B cell (primary cell): ENCODE measurements at regions not wholly inside any gene's neighbourhood (a gene's known extent, or its start where the extent isn't known, plus 50 kb on each side); places are given as distances from the start of the nearest gene placed in this dataset.

Experiments
- ATAC-seq: fragments of 200-7000 bp; cut with Tn5 transposase; one replicate; pipeline ENCODE4 v1.10.0; 2021; ENCODE audit warnings: low read depth, mild to moderate bottlenecking, moderate number of reproducible peaks, moderate library complexity
- CTCF ChIA-PET: fragments of 350-600 bp; sonication (Branson Sonifier 250); formaldehyde crosslinking; loops from one replicate; lab custom pipeline; 2021; ENCODE audit warnings: antibody characterized with exemption, inconsistent platforms; lab: Charles Lee
- POLR2A ChIA-PET: fragments of 350-600 bp; sonication (Branson Sonifier 250); formaldehyde crosslinking; loops from one replicate; lab custom pipeline; 2021; ENCODE audit warnings: antibody characterized with exemption; lab: Charles Lee
- DNase-seq: peaks from one replicate; pipeline ENCODE4 v3.0.0; 2013
- H2AFZ ChIP-seq: 2 replicates; pipeline ENCODE4 v1.6.1; 2012; ENCODE audit warnings: mild to moderate bottlenecking, low read depth, low read length; ENCODE audit not compliant: insufficient read depth, poor library complexity, severe bottlenecking
- H3K27ac ChIP-seq, 2 donors: 1 replicate in 1 of 2; 2 replicates in 1 of 2; pipeline ENCODE4 v1.5.1; 2012 to 2013; ENCODE audit warnings: low read length in 2 of 2, mild to moderate bottlenecking in 2 of 2, moderate library complexity in 1 of 2
- H3K27me3 ChIP-seq, 4 experiments: fragments of 200-600 bp in 1 of 4; sonication (generic) in 1 of 4; replicated peaks in 1 of 4; 1 replicate in 2 of 4; 2 replicates in 2 of 4; pipeline versions ENCODE4 v1.6.1 to v1.7.0; 2013 to 2016; ENCODE audit warnings: low read length in 3 of 4, mild to moderate bottlenecking in 2 of 4, mixed read lengths in 1 of 4, moderate library complexity in 1 of 4; ENCODE audit not compliant: insufficient read depth in 4 of 4, control insufficient read depth in 3 of 4; ENCODE audit errors: control extremely low read depth in 1 of 4
- H3K36me3 ChIP-seq, 2 experiments: replicated peaks in 1 of 2; 1 replicate in 1 of 2; 2 replicates in 1 of 2; pipeline versions ENCODE4 v1.6.1 to v1.7.1; 2013; ENCODE audit warnings: low read length in 1 of 2; ENCODE audit not compliant: insufficient read depth in 2 of 2, control insufficient read depth in 1 of 2; ENCODE audit errors: control extremely low read depth in 1 of 2, extremely low read depth in 1 of 2
- H3K4me1 ChIP-seq, 2 donors: fragments of 200-600 bp in 1 of 2; sonication (generic) in 1 of 2; 1 replicate in 1 of 2; 2 replicates in 1 of 2; pipeline versions ENCODE4 v1.5.1 to v1.6.1; 2013 to 2017; ENCODE audit warnings: low read length in 2 of 2; ENCODE audit not compliant: control insufficient read depth in 2 of 2, insufficient read depth in 2 of 2
- H3K4me2 ChIP-seq: replicated peaks from 2 replicates; pipeline ENCODE3; 2012; ENCODE audit warnings: mild to moderate bottlenecking, low read depth, low read length; ENCODE audit not compliant: poor library complexity, severe bottlenecking
- H3K4me3 ChIP-seq, 5 experiments: fragments of 200-600 bp in 1 of 5; sonication (generic) in 1 of 5; 1 replicate in 3 of 5; 2 replicates in 2 of 5; pipeline versions ENCODE4 v1.5.1 to v1.7.0; 2011 to 2016; ENCODE audit warnings: low read length in 4 of 5, mild to moderate bottlenecking in 4 of 5, low read depth in 2 of 5, control low read depth in 1 of 5, moderate library complexity in 1 of 5; ENCODE audit not compliant: insufficient read depth in 1 of 5; ENCODE audit errors: control extremely low read depth in 1 of 5, extremely low read depth in 1 of 5
- H3K79me2 ChIP-seq: fragments of 200-600 bp; sonication (generic); one replicate; pipeline ENCODE4 v1.6.0; 2016; ENCODE audit warnings: low read length; ENCODE audit not compliant: control insufficient read depth, insufficient read depth
- H3K9ac ChIP-seq: fragments of 200-600 bp; sonication (generic); 2 replicates; pipeline ENCODE4 v1.6.1; 2017; ENCODE audit warnings: mild to moderate bottlenecking, low read length, moderate library complexity
- H3K9me3 ChIP-seq, 3 donors: one replicate each; pipeline versions ENCODE4 v1.6.1 to v1.7.1; 2013; ENCODE audit warnings: low read length in 2 of 3; ENCODE audit not compliant: control insufficient read depth in 2 of 3, insufficient read depth in 1 of 3; ENCODE audit errors: control extremely low read depth in 1 of 3
- H4K20me1 ChIP-seq: 2 replicates; pipeline ENCODE4 v1.6.0; 2012; ENCODE audit warnings: mild to moderate bottlenecking, low read length; ENCODE audit not compliant: insufficient read depth, control insufficient read depth, poor library complexity, severe bottlenecking
- H3K27ac Mint-ChIP-seq: one replicate; pipeline ENCODE4 v1.8.0; 2021; ENCODE audit warnings: mixed read lengths
- H3K27me3 Mint-ChIP-seq: one replicate; pipeline ENCODE4 v1.8.0; 2021; ENCODE audit warnings: mixed read lengths
- H3K4me1 Mint-ChIP-seq: one replicate; pipeline ENCODE4 v1.8.0; 2021; ENCODE audit warnings: mixed read lengths
- H3K4me3 Mint-ChIP-seq: one replicate; pipeline ENCODE4 v1.8.0; 2021; ENCODE audit warnings: mixed read lengths
- H3K9me3 Mint-ChIP-seq: one replicate; pipeline ENCODE4 v1.8.0; 2022; ENCODE audit warnings: mixed read lengths; ENCODE audit not compliant: insufficient read depth
- EZH2 ChIP-seq: IDR thresholded peaks from 2 replicates; pipeline ENCODE4 v1.6.1; 2012; ENCODE audit warnings: borderline replicate concordance, low read depth, mild to moderate bottlenecking, moderate library complexity, low read length; ENCODE audit not compliant: insufficient read depth, poor library complexity, severe bottlenecking
- WGBS: methylation state at CpG from one replicate; pipeline ENCODE4 v1.1.5; 2013; ENCODE audit warnings: missing lambda C conversion rate; ENCODE audit not compliant: insufficient coverage; 5-methylcytosine and 5-hydroxymethylcytosine counted together
- intact Hi-C: fragments of 100-400 bp; cut with micrococcal nuclease; formaldehyde crosslinking; loops from one replicate; pipeline ENCODE4 v1.10.0; 2022
- TF ChIP-seq, protein P1 (sequence below): fragments of 200-600 bp; IDR thresholded peaks from one replicate; pipeline ENCODE4 v1.8.0; 2022; ENCODE audit warnings: antibody characterized with exemption, mild to moderate bottlenecking

DNA sequence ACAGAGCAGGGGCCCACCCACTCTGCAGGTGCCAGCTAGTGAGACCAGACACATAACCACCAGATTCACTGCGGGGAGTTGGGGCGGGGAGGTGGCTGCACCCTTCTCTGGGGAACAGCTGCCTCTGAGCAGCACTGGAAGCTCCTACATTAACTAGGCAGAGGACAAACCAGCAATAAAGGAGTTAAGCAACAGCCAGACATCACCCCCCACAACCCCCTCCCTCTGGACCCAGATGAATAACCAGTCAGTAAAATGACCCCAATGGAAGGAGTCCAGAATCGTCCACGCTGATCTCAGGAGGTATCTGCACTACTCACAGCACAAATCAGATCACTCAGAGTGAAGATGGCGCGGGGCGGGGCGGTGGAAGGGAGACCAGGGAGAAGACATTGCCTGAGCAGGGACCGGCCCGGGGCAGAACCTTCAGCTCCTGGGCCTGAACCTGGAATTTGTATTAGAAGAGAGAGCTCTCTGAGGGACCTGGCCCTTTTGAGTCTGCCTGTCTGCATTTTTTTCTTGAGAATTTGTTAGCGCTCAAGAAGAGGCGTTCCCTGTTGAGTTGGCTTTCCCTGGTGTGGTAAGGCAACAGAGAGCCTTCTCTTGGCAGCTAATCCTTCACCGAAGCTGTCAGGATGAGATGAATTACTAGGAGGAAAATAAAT, 125.5 kb upstream of the NCAM1 start:
- no peaks in the 10 kb centered on the region for H3K4me1 ChIP-seq
- H2AFZ ChIP-seq: no peak overlapping the region
- H3K27me3 ChIP-seq: no peaks in the 10 kb centered on the region
- no peaks in the 10 kb centered on the region for H3K36me3 ChIP-seq
- CTCF ChIA-PET: no interaction called here
- H3K27me3 Mint-ChIP-seq: peaks cover 3% of the 10 kb centered on the region
- no peak overlapping the region for H3K9ac ChIP-seq
- no peak overlapping the region for H3K4me2 ChIP-seq
- no peak overlapping the region for H3K27ac ChIP-seq
- ATAC-seq (no peak), DNase-seq (no peak)
- H4K20me1 ChIP-seq: no peaks in the 10 kb centered on the region
- TF ChIP-seq EZH2: no peak
- TF ChIP-seq, protein P1, sequence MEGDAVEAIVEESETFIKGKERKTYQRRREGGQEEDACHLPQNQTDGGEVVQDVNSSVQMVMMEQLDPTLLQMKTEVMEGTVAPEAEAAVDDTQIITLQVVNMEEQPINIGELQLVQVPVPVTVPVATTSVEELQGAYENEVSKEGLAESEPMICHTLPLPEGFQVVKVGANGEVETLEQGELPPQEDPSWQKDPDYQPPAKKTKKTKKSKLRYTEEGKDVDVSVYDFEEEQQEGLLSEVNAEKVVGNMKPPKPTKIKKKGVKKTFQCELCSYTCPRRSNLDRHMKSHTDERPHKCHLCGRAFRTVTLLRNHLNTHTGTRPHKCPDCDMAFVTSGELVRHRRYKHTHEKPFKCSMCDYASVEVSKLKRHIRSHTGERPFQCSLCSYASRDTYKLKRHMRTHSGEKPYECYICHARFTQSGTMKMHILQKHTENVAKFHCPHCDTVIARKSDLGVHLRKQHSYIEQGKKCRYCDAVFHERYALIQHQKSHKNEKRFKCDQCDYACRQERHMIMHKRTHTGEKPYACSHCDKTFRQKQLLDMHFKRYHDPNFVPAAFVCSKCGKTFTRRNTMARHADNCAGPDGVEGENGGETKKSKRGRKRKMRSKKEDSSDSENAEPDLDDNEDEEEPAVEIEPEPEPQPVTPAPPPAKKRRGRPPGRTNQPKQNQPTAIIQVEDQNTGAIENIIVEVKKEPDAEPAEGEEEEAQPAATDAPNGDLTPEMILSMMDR: no peak
- 93% methylated on average over 12 of the region's 13 CpGs for WGBS
- H3K9me3 ChIP-seq: peaks cover 0 to 4% (median 0%) of the 10 kb centered on the region in 3 donors
- H3K4me3 ChIP-seq: no peak overlapping the region
- POLR2A ChIA-PET: no interaction called here
- no peaks in the 10 kb centered on the region for H3K4me1 Mint-ChIP-seq
- no peak overlapping the region for H3K4me3 Mint-ChIP-seq
- intact Hi-C loops: no loop called here
- H3K27ac Mint-ChIP-seq: no peak overlapping the region
- H3K9me3 Mint-ChIP-seq: no peaks in the 10 kb centered on the region
- no peaks in the 10 kb centered on the region for H3K79me2 ChIP-seq

DNA sequence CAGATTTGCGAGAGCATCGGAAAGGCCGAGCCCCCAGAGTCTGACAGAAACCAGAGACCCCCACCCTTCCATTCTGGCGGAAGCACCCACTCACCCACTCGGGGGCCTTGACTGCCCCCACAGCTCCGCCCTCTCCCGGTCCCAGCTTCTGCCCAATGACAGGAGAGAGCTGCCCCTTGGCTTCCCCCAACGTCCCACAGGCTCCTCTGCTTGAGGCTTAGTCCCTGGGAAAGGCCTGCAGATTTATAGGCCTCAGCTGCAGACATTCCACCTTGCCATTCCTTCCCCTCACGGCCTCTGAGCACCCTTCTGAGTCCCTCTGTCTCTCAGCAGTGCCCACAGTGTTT, 125.0 kb upstream of the NCAM1 start:
- H3K9ac ChIP-seq: no peak overlapping the region
- CTCF ChIA-PET: no interaction called here
- Mint-ChIP-seq H3K4me1 (no peaks in the 10 kb centered on the region), H3K27ac (no peak overlapping the region), H3K27me3 (peaks cover 3% of the 10 kb centered on the region), H3K9me3 (no peaks in the 10 kb centered on the region), H3K4me3 (no peak overlapping the region)
- DNase-seq: no peak
- WGBS: 89% methylated on average over 9 of the region's 9 CpGs
- POLR2A ChIA-PET: no interaction called here
- H3K9me3 ChIP-seq: peaks cover 0 to 4% (median 0%) of the 10 kb centered on the region in 3 donors
- no peaks in the 10 kb centered on the region for H3K36me3 ChIP-seq
- H3K79me2 ChIP-seq: no peaks in the 10 kb centered on the region
- H3K27me3 ChIP-seq: no peaks in the 10 kb centered on the region
- no peak overlapping the region for H3K4me3 ChIP-seq
- no peak for TF ChIP-seq EZH2
- TF ChIP-seq, protein P1: no peak
- H4K20me1 ChIP-seq: no peaks in the 10 kb centered on the region
- ATAC-seq: no peak
- no peak overlapping the region for H2AFZ ChIP-seq
- no peak overlapping the region for H3K4me2 ChIP-seq
- no peak overlapping the region for H3K27ac ChIP-seq
- intact Hi-C loops: no loop called here
- no peaks in the 10 kb centered on the region for H3K4me1 ChIP-seq
